ENCODE measurements at regions not wholly inside any gene's neighbourhood (a gene's known extent, or its start where the extent isn't known, plus 50 kb on each side); places are given as distances from the start of the nearest gene placed in this dataset.

DNA sequence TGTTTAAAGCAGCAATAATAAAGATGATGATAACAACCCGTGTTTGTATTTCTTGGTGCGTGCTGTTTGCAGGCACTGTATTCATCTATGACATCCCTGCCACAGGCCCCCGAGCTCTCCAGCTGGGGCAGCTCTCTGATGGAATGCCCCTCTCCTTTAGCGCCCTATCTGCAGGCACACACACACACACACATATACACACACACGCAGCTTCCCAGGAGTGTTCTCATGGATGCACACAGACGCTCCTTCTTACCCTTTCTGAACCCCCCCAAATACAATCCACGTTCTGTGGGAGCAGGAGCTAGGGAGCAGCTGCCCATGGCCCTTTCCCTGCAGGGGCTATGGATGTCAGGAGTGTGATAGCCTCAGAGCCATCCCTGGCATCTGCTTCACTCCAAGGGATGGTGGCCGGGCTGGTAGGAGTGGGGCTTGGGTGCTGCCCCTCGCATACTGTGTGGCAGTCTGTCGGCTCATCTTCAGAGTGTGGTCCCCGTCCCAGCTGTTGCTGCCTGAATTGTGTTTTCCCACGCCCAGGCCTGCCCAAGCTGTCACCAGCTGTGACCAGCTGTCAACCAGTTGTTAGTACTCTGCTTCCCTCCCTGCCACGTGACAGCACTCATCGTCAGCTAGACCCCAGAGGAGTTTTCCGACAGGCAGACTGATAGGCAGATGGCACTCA lies 50.8 kb upstream of the MYCN start:
- DNase-seq (ENCODE audit: low read depth): no peak

DNA sequence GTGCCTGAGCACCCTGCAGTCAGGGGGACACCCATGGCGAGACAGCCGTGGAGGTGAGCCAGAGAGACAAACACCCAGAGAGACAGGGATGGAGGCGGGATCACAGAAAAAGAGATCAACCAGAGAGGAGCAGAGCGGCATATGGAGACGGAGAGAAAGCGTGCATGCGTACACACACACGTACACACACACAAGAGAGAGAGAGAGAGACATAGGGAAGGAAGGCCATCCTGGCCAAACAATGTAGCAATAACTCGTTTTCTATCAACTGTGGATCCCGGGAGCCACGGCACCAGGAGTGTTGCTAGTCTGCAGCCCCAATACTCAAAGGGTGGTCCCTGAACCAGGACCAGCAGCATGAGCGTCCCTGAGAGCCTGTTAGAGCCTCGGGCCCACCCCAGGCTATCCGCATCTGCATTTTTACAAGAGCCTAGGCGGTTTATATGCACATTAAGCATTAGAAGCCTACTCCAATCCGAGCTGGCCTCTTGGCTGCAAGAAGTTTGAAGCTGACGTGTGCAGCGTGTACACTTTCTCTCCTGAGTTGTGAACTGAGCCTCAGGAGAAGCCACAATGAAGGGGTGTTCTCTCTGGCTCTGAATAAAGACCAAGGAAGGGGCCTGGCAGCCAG lies 50.1 kb upstream of the MYCN start:
- no peak for DNase-seq (ENCODE audit: low read depth)

Measured in fibroblast of the conjunctiva (primary cell).